Naive thymus-derived CD4-positive, alpha-beta T cell (primary cell): ENCODE measurements at regions not wholly inside any gene's neighbourhood (a gene's known extent, or its start where the extent isn't known, plus 50 kb on each side); places are given as distances from the start of the nearest gene placed in this dataset.
A peak's percentile ranks its signal among the peaks of the same experiment; 100 is the strongest.
"Not testable (repeated sequence)": the region's sequence is repeated elsewhere in the genome, so short reads cannot be mapped to it uniquely, and the experiment has no call there.

ENCODE experiments used
- ATAC-seq: fragments of 150-1000 bp; cut with Tn5 transposase; 2 replicates; pipeline ENCODE4 v1.10.0; 2021; ENCODE audit warnings: mild to moderate bottlenecking, moderate library complexity
- CTCF ChIA-PET: fragments of 350-600 bp; sonication (Branson Sonifier 250); formaldehyde crosslinking; loops from one replicate; lab custom pipeline; 2021; ENCODE audit warnings: antibody characterized with exemption; lab: Charles Lee
- POLR2A ChIA-PET: fragments of 350-600 bp; sonication (Branson Sonifier 250); formaldehyde crosslinking; loops from one replicate; lab custom pipeline; 2021; ENCODE audit warnings: antibody characterized with exemption, inconsistent platforms; lab: Charles Lee
- DNase-seq, 9 donors: peaks; one replicate each; pipeline versions ENCODE4 v3.0.0 to v3.0.0-alpha.2; 2020 to 2022; ENCODE audit warnings: mixed read lengths in 1 of 9
- H3K27ac ChIP-seq: one replicate; pipeline ENCODE4 v1.7.0; 2013; ENCODE audit warnings: mild to moderate bottlenecking, low read depth, low read length, moderate library complexity
- H3K27me3 ChIP-seq, 2 donors: one replicate each; pipeline ENCODE4 v1.7.0; 2013; ENCODE audit warnings: low read length in 2 of 2, mild to moderate bottlenecking in 2 of 2, moderate library complexity in 2 of 2; ENCODE audit not compliant: control insufficient read depth in 2 of 2, insufficient read depth in 2 of 2
- H3K36me3 ChIP-seq, 3 experiments: 1 replicate in 2 of 3; 2 replicates in 1 of 3; pipeline ENCODE4 v1.7.0; 2013; ENCODE audit warnings: low read length in 3 of 3, mild to moderate bottlenecking in 3 of 3, moderate library complexity in 1 of 3; ENCODE audit not compliant: insufficient read depth in 3 of 3, control insufficient read depth in 2 of 3
- H3K4me1 ChIP-seq, 2 donors: one replicate each; pipeline ENCODE4 v1.7.0; 2013; ENCODE audit warnings: low read length in 2 of 2, mild to moderate bottlenecking in 2 of 2, moderate library complexity in 1 of 2; ENCODE audit not compliant: control insufficient read depth in 2 of 2, insufficient read depth in 2 of 2
- H3K4me3 ChIP-seq: 2 replicates; pipeline ENCODE4 v1.7.0; 2013; ENCODE audit warnings: mild to moderate bottlenecking, low read length
- H3K9me3 ChIP-seq, 3 experiments: 1 replicate in 2 of 3; 2 replicates in 1 of 3; pipeline ENCODE4 v1.7.0; 2013; ENCODE audit warnings: low read length in 3 of 3; ENCODE audit not compliant: control insufficient read depth in 2 of 3
- H3K27ac Mint-ChIP-seq, 9 donors: one replicate each; pipeline ENCODE4 v1.8.0; 2020 to 2022; ENCODE audit warnings: mixed read lengths in 9 of 9, mild to moderate bottlenecking in 8 of 9, moderate library complexity in 5 of 9, inconsistent platforms in 2 of 9
- H3K27me3 Mint-ChIP-seq, 5 donors: one replicate each; pipeline ENCODE4 v1.8.0; 2021 to 2022; ENCODE audit warnings: mixed read lengths in 5 of 5, mild to moderate bottlenecking in 1 of 5
- H3K36me3 Mint-ChIP-seq, 5 donors: one replicate each; pipeline ENCODE4 v1.8.0; 2020 to 2022; ENCODE audit warnings: mixed read lengths in 5 of 5, mild to moderate bottlenecking in 3 of 5, inconsistent platforms in 1 of 5
- H3K4me1 Mint-ChIP-seq, 7 donors: one replicate each; pipeline ENCODE4 v1.8.0; 2020 to 2022; ENCODE audit warnings: mixed read lengths in 7 of 7, mild to moderate bottlenecking in 3 of 7, inconsistent platforms in 1 of 7
- H3K4me3 Mint-ChIP-seq, 10 donors: one replicate each; pipeline ENCODE4 v1.8.0; 2020 to 2022; ENCODE audit warnings: mild to moderate bottlenecking in 10 of 10, mixed read lengths in 10 of 10, moderate library complexity in 6 of 10, inconsistent platforms in 2 of 10
- H3K9me3 Mint-ChIP-seq, 11 donors: one replicate each; pipeline ENCODE4 v1.8.0; 2020 to 2022; ENCODE audit warnings: mixed read lengths in 11 of 11, mild to moderate bottlenecking in 4 of 11, inconsistent platforms in 1 of 11, moderate library complexity in 1 of 11
- intact Hi-C, 2 donors: fragments of 100-400 bp; cut with micrococcal nuclease; formaldehyde crosslinking; loops; one replicate each; pipeline ENCODE4 v1.15.1; 2023

DNA sequence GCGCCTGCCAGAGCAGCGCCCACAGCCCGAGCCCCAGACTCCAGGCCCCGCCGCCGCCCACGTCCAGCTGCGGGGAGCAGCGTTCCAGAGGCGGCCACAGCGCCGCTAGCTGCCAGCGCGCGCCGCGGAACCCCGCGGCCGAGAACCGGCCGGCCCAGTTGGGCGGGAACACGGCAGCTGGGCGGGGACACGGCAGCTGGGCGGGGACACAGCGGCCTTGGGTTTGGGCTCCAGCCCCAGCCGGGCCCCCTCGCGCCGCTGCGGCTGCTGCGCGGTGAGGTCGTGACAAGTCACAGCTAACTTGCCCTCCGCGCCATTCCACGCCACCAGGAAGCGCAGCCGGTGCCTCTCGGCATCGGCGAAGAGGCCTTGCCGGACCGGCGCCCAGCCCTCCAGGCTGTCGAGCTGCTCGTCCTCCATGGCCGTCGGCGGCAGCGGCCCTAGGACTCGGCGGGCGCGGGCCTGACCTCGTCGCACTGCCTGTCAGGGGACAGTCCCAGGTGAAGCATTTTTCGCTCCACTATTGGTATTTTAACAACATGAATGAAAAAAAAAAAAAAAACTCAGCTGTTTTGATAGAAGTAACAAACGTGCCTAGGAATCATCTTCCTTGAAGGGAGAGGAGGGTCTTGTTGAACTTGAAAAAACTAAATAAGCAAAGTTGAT, 56.6 kb upstream of the GOLGA8N start:
- CTCF ChIA-PET, POLR2A ChIA-PET, H3K27me3 ChIP-seq, H3K4me1 Mint-ChIP-seq, intact Hi-C loops, H3K27ac Mint-ChIP-seq, H3K27me3 Mint-ChIP-seq, H3K36me3 Mint-ChIP-seq, H3K4me3 ChIP-seq, H3K36me3 ChIP-seq, H3K4me1 ChIP-seq, H3K9me3 ChIP-seq, H3K9me3 Mint-ChIP-seq: not testable (repeated sequence)
- ATAC-seq (peak; percentile 96), DNase-seq (peak; percentile 20 to 69 (median 63))
- peak overlapping the region; percentile 70 for H3K27ac ChIP-seq
- peak overlapping the region in 9 of 10 donors; percentile 44 to 69 (median 60) for H3K4me3 Mint-ChIP-seq

DNA sequence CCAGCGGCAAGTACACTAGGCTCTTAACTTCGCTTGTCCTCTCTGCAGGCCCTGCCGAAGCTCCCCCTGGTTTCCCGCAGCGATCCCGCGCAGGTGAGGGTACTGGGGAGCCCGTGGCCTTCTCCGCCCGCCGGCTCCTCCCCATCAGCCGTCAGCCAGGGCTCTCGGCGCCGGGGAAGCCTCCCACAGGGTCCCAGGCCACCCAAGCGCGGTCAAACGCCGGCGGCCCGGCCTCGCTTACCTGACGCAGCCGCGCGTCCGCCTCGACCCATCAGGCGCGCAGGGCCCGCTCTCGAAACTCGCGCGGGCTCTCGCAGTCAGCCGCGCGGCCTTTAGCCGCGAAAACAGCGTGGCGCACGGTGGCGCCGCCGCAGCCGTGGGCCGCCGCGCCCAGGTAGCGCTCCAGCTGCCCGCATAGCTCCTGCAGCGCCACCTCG, 57.2 kb upstream of the GOLGA8N start:
- H3K27ac ChIP-seq, H3K36me3 ChIP-seq, H3K4me1 ChIP-seq, H3K36me3 Mint-ChIP-seq, H3K9me3 Mint-ChIP-seq, intact Hi-C loops, H3K27me3 Mint-ChIP-seq, H3K4me3 ChIP-seq, H3K4me3 Mint-ChIP-seq, POLR2A ChIA-PET, H3K4me1 Mint-ChIP-seq, H3K27me3 ChIP-seq, H3K9me3 ChIP-seq, H3K27ac Mint-ChIP-seq, DNase-seq, CTCF ChIA-PET: not testable (repeated sequence)
- ATAC-seq: peak; percentile 14

GRCh38 chr15:32535150-32535898, 57.9 kb upstream of the GOLGA8N start:
- not testable (repeated sequence) for ATAC-seq, H3K9me3 Mint-ChIP-seq, H3K4me3 Mint-ChIP-seq

DNA sequence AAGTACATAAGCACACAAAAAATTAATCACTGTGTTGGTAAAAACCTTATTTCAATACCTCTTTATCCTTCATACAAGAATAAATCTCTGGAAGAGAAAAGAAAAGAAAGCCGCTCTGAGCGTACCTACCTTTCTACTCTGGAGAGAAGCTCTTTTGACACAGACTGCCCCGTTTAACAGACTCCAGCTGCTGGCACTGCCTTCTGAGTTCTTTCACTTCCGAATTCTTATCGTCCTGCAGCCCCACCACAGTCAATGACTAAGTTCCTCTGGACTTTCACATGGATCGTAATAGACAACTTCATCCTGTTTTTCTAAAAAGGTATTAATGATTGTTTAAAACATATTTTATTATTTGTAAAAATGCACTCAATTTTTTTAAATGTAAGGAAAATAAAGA, 67.5 kb upstream of the GOLGA8O start:
- H3K27me3 Mint-ChIP-seq, H3K4me1 ChIP-seq, CTCF ChIA-PET, H3K27ac Mint-ChIP-seq, H3K4me1 Mint-ChIP-seq, H3K9me3 ChIP-seq, H3K27me3 ChIP-seq, H3K4me3 Mint-ChIP-seq, intact Hi-C loops, H3K4me3 ChIP-seq, H3K36me3 ChIP-seq, ATAC-seq, H3K27ac ChIP-seq, DNase-seq, H3K9me3 Mint-ChIP-seq, POLR2A ChIA-PET: not testable (repeated sequence)
- H3K36me3 Mint-ChIP-seq: peaks cover 0 to 12% (median 5%) of the 10 kb centered on the region in 5 donors

More at GRCh38 chr15:32535150-32535898, 57.9 kb upstream of the GOLGA8N start:
- CTCF ChIA-PET, H3K36me3 ChIP-seq, H3K36me3 Mint-ChIP-seq, H3K4me3 ChIP-seq, H3K27ac Mint-ChIP-seq, H3K27me3 Mint-ChIP-seq, H3K27ac ChIP-seq, H3K4me1 ChIP-seq, DNase-seq, POLR2A ChIA-PET, H3K9me3 ChIP-seq, H3K27me3 ChIP-seq, intact Hi-C loops, H3K4me1 Mint-ChIP-seq: not testable (repeated sequence)

- CTCF ChIA-PET, POLR2A ChIA-PET, H3K27ac Mint-ChIP-seq: not testable (repeated sequence)
Observed at GRCh38 chr15:32522421-32522820, 67.0 kb upstream of the GOLGA8O start.

GRCh38 chr15:32518976-32519375, 63.5 kb upstream of the GOLGA8O start:
- Mint-ChIP-seq H3K36me3 (peaks cover 0 to 12% (median 5%) of the 10 kb centered on the region in 5 donors), H3K27ac (peak overlapping the region in 2 of 9 donors; percentile 26 to 33)
- H3K27me3 ChIP-seq, H3K27me3 Mint-ChIP-seq, intact Hi-C loops, H3K36me3 ChIP-seq, H3K4me1 Mint-ChIP-seq, DNase-seq, H3K4me3 ChIP-seq, H3K9me3 ChIP-seq, H3K27ac ChIP-seq, CTCF ChIA-PET, H3K9me3 Mint-ChIP-seq, H3K4me3 Mint-ChIP-seq, POLR2A ChIA-PET, H3K4me1 ChIP-seq, ATAC-seq: not testable (repeated sequence)

More at GRCh38 chr15:32522421-32522820, 67.0 kb upstream of the GOLGA8O start:
- H3K27ac ChIP-seq, H3K4me3 ChIP-seq, intact Hi-C loops, H3K9me3 ChIP-seq, H3K4me1 ChIP-seq, H3K9me3 Mint-ChIP-seq, H3K36me3 ChIP-seq, H3K27me3 ChIP-seq, H3K4me3 Mint-ChIP-seq, H3K27me3 Mint-ChIP-seq, ATAC-seq, DNase-seq, H3K4me1 Mint-ChIP-seq: not testable (repeated sequence)
- H3K36me3 Mint-ChIP-seq: peaks cover 0 to 12% (median 5%) of the 10 kb centered on the region in 5 donors

GRCh38 chr15:32518013-32518412, 62.6 kb upstream of the GOLGA8O start:
- H3K9me3 Mint-ChIP-seq, intact Hi-C loops, H3K27me3 Mint-ChIP-seq, H3K27ac Mint-ChIP-seq, CTCF ChIA-PET, H3K27me3 ChIP-seq, H3K27ac ChIP-seq, POLR2A ChIA-PET, H3K4me1 ChIP-seq, ATAC-seq, H3K4me3 ChIP-seq, DNase-seq, H3K4me1 Mint-ChIP-seq, H3K9me3 ChIP-seq, H3K4me3 Mint-ChIP-seq, H3K36me3 ChIP-seq: not testable (repeated sequence)
- peaks cover 0 to 12% (median 5%) of the 10 kb centered on the region in 5 donors for H3K36me3 Mint-ChIP-seq
